Activated naive CD8-positive, alpha-beta T cell (primary cell): ENCODE measurements at regions not wholly inside any gene's neighbourhood (a gene's known extent, or its start where the extent isn't known, plus 50 kb on each side); places are given as distances from the start of the nearest gene placed in this dataset.
"Not testable (repeated sequence)": the region's sequence is repeated elsewhere in the genome, so short reads cannot be mapped to it uniquely, and the experiment has no call there.

Experiments
- H3K27ac Mint-ChIP-seq: one replicate; pipeline ENCODE4 v1.8.0; 2021; ENCODE audit warnings: mixed read lengths
- H3K27me3 Mint-ChIP-seq: one replicate; pipeline ENCODE4 v1.8.0; 2021; ENCODE audit warnings: mixed read lengths
- H3K36me3 Mint-ChIP-seq: one replicate; pipeline ENCODE4 v1.8.0; 2021; ENCODE audit warnings: mixed read lengths
- H3K4me1 Mint-ChIP-seq: one replicate; pipeline ENCODE4 v1.8.0; 2021; ENCODE audit warnings: low read depth, mixed read lengths
- H3K4me3 Mint-ChIP-seq: one replicate; pipeline ENCODE4 v1.8.0; 2021; ENCODE audit warnings: mild to moderate bottlenecking, mixed read lengths
- H3K9me3 Mint-ChIP-seq: one replicate; pipeline ENCODE4 v1.8.0; 2021; ENCODE audit warnings: low read depth, mixed read lengths

- Mint-ChIP-seq H3K9me3 (no peaks in the 10 kb centered on the region), H3K4me1 (no peaks in the 10 kb centered on the region), H3K27ac (no peak overlapping the region)
These were observed 741.8 kb upstream of the MIR17HG start for GRCh38 chr13:90605664-90606063.

GRCh38 chr13:90606921-90607320 is 740.6 kb upstream of the MIR17HG start:
- not testable (repeated sequence) for H3K36me3 Mint-ChIP-seq, H3K4me1 Mint-ChIP-seq, H3K27me3 Mint-ChIP-seq, H3K4me3 Mint-ChIP-seq, H3K27ac Mint-ChIP-seq, H3K9me3 Mint-ChIP-seq

More at GRCh38 chr13:90605664-90606063, 741.8 kb upstream of the MIR17HG start:
- Mint-ChIP-seq H3K27me3 (no peaks in the 10 kb centered on the region), H3K4me3 (no peak overlapping the region), H3K36me3 (no peaks in the 10 kb centered on the region)

- H3K27me3 Mint-ChIP-seq: no peaks in the 10 kb centered on the region
- H3K4me3 Mint-ChIP-seq: no peak overlapping the region
- H3K9me3 Mint-ChIP-seq: no peaks in the 10 kb centered on the region
- H3K4me1 Mint-ChIP-seq: no peaks in the 10 kb centered on the region
- no peak overlapping the region for H3K27ac Mint-ChIP-seq
- H3K36me3 Mint-ChIP-seq: no peaks in the 10 kb centered on the region
These were observed 735.1 kb upstream of the MIR17HG start for GRCh38 chr13:90612391-90612790.

- no peak overlapping the region for H3K27ac Mint-ChIP-seq
- H3K4me1 Mint-ChIP-seq: no peaks in the 10 kb centered on the region
- H3K9me3 Mint-ChIP-seq: peaks cover 2% of the 10 kb centered on the region
- H3K27me3 Mint-ChIP-seq: no peaks in the 10 kb centered on the region
- H3K4me3 Mint-ChIP-seq: no peak overlapping the region
- H3K36me3 Mint-ChIP-seq: no peaks in the 10 kb centered on the region
These were observed 734.3 kb upstream of the MIR17HG start for GRCh38 chr13:90613076-90613795.

GRCh38 chr13:90615236-90615635 is 732.3 kb upstream of the MIR17HG start:
- Mint-ChIP-seq H3K4me1 (no peaks in the 10 kb centered on the region), H3K27ac (no peak overlapping the region), H3K27me3 (no peaks in the 10 kb centered on the region), H3K4me3 (no peak overlapping the region), H3K9me3 (peaks cover 6% of the 10 kb centered on the region), H3K36me3 (no peaks in the 10 kb centered on the region)

- Mint-ChIP-seq H3K27ac (no peak overlapping the region), H3K4me3 (no peak overlapping the region), H3K9me3 (peaks cover 6% of the 10 kb centered on the region), H3K4me1 (no peaks in the 10 kb centered on the region), H3K27me3 (no peaks in the 10 kb centered on the region), H3K36me3 (no peaks in the 10 kb centered on the region)
These were observed 731.7 kb upstream of the MIR17HG start for GRCh38 chr13:90615767-90616166.

GRCh38 chr13:90618133-90618532 is 729.4 kb upstream of the MIR17HG start:
- H3K4me1 Mint-ChIP-seq: no peaks in the 10 kb centered on the region
- H3K4me3 Mint-ChIP-seq: no peak overlapping the region
- peaks cover 6% of the 10 kb centered on the region for H3K9me3 Mint-ChIP-seq
- H3K36me3 Mint-ChIP-seq: no peaks in the 10 kb centered on the region
- no peak overlapping the region for H3K27ac Mint-ChIP-seq
- no peaks in the 10 kb centered on the region for H3K27me3 Mint-ChIP-seq

GRCh38 chr13:90622541-90622940 is 724.9 kb upstream of the MIR17HG start:
- Mint-ChIP-seq H3K4me1 (no peaks in the 10 kb centered on the region), H3K36me3 (no peaks in the 10 kb centered on the region), H3K4me3 (no peak overlapping the region), H3K27ac (no peak overlapping the region), H3K9me3 (peaks cover 6% of the 10 kb centered on the region), H3K27me3 (no peaks in the 10 kb centered on the region)

GRCh38 chr13:90623318-90624011 is 724.0 kb upstream of the MIR17HG start:
- Mint-ChIP-seq H3K27ac (no peak overlapping the region), H3K27me3 (no peaks in the 10 kb centered on the region), H3K4me3 (no peak overlapping the region), H3K36me3 (no peaks in the 10 kb centered on the region), H3K4me1 (no peaks in the 10 kb centered on the region), H3K9me3 (peaks cover 2% of the 10 kb centered on the region)

GRCh38 chr13:90627813-90628212 is 719.7 kb upstream of the MIR17HG start:
- no peak overlapping the region for H3K4me3 Mint-ChIP-seq
- H3K9me3 Mint-ChIP-seq: peaks cover 9% of the 10 kb centered on the region
- H3K4me1 Mint-ChIP-seq: no peaks in the 10 kb centered on the region
- H3K27ac Mint-ChIP-seq: no peak overlapping the region
- no peaks in the 10 kb centered on the region for H3K36me3 Mint-ChIP-seq
- no peaks in the 10 kb centered on the region for H3K27me3 Mint-ChIP-seq

GRCh38 chr13:90628471-90628870 is 719.0 kb upstream of the MIR17HG start:
- H3K4me3 Mint-ChIP-seq: no peak overlapping the region
- H3K27me3 Mint-ChIP-seq: no peaks in the 10 kb centered on the region
- H3K9me3 Mint-ChIP-seq: peaks cover 9% of the 10 kb centered on the region
- no peaks in the 10 kb centered on the region for H3K36me3 Mint-ChIP-seq
- no peaks in the 10 kb centered on the region for H3K4me1 Mint-ChIP-seq
- no peak overlapping the region for H3K27ac Mint-ChIP-seq

GRCh38 chr13:90630716-90631115 is 716.8 kb upstream of the MIR17HG start:
- Mint-ChIP-seq H3K4me1 (no peaks in the 10 kb centered on the region), H3K27ac (no peak overlapping the region)

GRCh38 chr13:90632184-90632583 is 715.3 kb upstream of the MIR17HG start:
- H3K27me3 Mint-ChIP-seq: no peaks in the 10 kb centered on the region
- no peaks in the 10 kb centered on the region for H3K4me1 Mint-ChIP-seq

More at GRCh38 chr13:90630716-90631115, 716.8 kb upstream of the MIR17HG start:
- Mint-ChIP-seq H3K36me3 (no peaks in the 10 kb centered on the region), H3K9me3 (peaks cover 9% of the 10 kb centered on the region), H3K27me3 (no peaks in the 10 kb centered on the region), H3K4me3 (no peak overlapping the region)

GRCh38 chr13:90633849-90634248 is 713.6 kb upstream of the MIR17HG start:
- Mint-ChIP-seq H3K4me3 (no peak overlapping the region), H3K9me3 (peaks cover 14% of the 10 kb centered on the region), H3K36me3 (no peaks in the 10 kb centered on the region), H3K27me3 (no peaks in the 10 kb centered on the region), H3K4me1 (no peaks in the 10 kb centered on the region), H3K27ac (no peak overlapping the region)

More at GRCh38 chr13:90632184-90632583, 715.3 kb upstream of the MIR17HG start:
- Mint-ChIP-seq H3K9me3 (peaks cover 9% of the 10 kb centered on the region), H3K27ac (no peak overlapping the region), H3K4me3 (no peak overlapping the region), H3K36me3 (no peaks in the 10 kb centered on the region)

GRCh38 chr13:90640976-90641375 is 706.5 kb upstream of the MIR17HG start:
- no peaks in the 10 kb centered on the region for H3K4me1 Mint-ChIP-seq
- H3K9me3 Mint-ChIP-seq: peaks cover 4% of the 10 kb centered on the region
- no peak overlapping the region for H3K4me3 Mint-ChIP-seq
- H3K27me3 Mint-ChIP-seq: no peaks in the 10 kb centered on the region
- no peak overlapping the region for H3K27ac Mint-ChIP-seq
- H3K36me3 Mint-ChIP-seq: no peaks in the 10 kb centered on the region

- Mint-ChIP-seq H3K27me3 (no peaks in the 10 kb centered on the region), H3K36me3 (no peaks in the 10 kb centered on the region), H3K27ac (no peak overlapping the region), H3K4me1 (no peaks in the 10 kb centered on the region), H3K4me3 (no peak overlapping the region), H3K9me3 (peaks cover 4% of the 10 kb centered on the region)
These were observed 705.6 kb upstream of the MIR17HG start for GRCh38 chr13:90641884-90642283.
